HFFc6 (cell line): ENCODE measurements at regions not wholly inside any gene's neighbourhood (a gene's known extent, or its start where the extent isn't known, plus 50 kb on each side); places are given as distances from the start of the nearest gene placed in this dataset.
"Not testable (repeated sequence)": the region's sequence is repeated elsewhere in the genome, so short reads cannot be mapped to it uniquely, and the experiment has no call there.

Experiments
- DNase-seq: peaks from one replicate; pipeline ENCODE4 v3.0.0-alpha.2; 2018
- H3K27ac Mint-ChIP-seq: 2 replicates; pipeline ENCODE4 v1.8.0; 2020; ENCODE audit warnings: mild to moderate bottlenecking, mixed read lengths
- H3K27me3 Mint-ChIP-seq: 2 replicates; pipeline ENCODE4 v1.8.0; 2021; ENCODE audit warnings: mild to moderate bottlenecking, moderate library complexity, mixed read lengths; ENCODE audit not compliant: insufficient read depth
- H3K36me3 Mint-ChIP-seq: 2 replicates; pipeline ENCODE4 v1.8.0; 2021; ENCODE audit warnings: low read depth, mixed read lengths
- H3K4me1 Mint-ChIP-seq: 2 replicates; pipeline ENCODE4 v1.8.0; 2020; ENCODE audit warnings: low read depth, mixed read lengths
- H3K4me3 Mint-ChIP-seq: 2 replicates; pipeline ENCODE4 v1.8.0; 2020; ENCODE audit warnings: mild to moderate bottlenecking, moderate library complexity, mixed read lengths
- H3K9me3 Mint-ChIP-seq: 2 replicates; pipeline ENCODE4 v1.8.0; 2020; ENCODE audit warnings: mild to moderate bottlenecking, mixed read lengths
- CTCF ChIP-seq: fragments of 200-600 bp; sonication (generic); IDR thresholded peaks from 2 replicates; pipeline ENCODE4 v1.5.0; 2021; ENCODE audit warnings: antibody characterized with exemption, mild to moderate bottlenecking

- H3K27ac Mint-ChIP-seq = no peak overlapping the region
- peaks cover 6% of the 10 kb centered on the region for H3K9me3 Mint-ChIP-seq
- H3K27me3 Mint-ChIP-seq = no peaks in the 10 kb centered on the region
- H3K36me3 Mint-ChIP-seq = no peaks in the 10 kb centered on the region
- DNase-seq = no peak
- no peaks in the 10 kb centered on the region for H3K4me1 Mint-ChIP-seq
- TF ChIP-seq CTCF = no peak
- no peak overlapping the region for H3K4me3 Mint-ChIP-seq
Observed at GRCh38 chr2:195146761-195147541, 510.1 kb upstream of the SLC39A10 start.

GRCh38 chr2:195138435-195138834, 518.6 kb upstream of the SLC39A10 start:
- no peak for DNase-seq
- Mint-ChIP-seq H3K9me3 (peaks cover 6% of the 10 kb centered on the region; the same call in 1 of the 2 replicates), H3K4me3 (no peak overlapping the region), H3K27me3 (no peaks in the 10 kb centered on the region), H3K27ac (no peak overlapping the region), H3K36me3 (no peaks in the 10 kb centered on the region), H3K4me1 (no peaks in the 10 kb centered on the region)
- no peak for TF ChIP-seq CTCF

- not testable (repeated sequence) for H3K4me3 Mint-ChIP-seq, H3K27ac Mint-ChIP-seq, H3K36me3 Mint-ChIP-seq, H3K27me3 Mint-ChIP-seq, DNase-seq, H3K4me1 Mint-ChIP-seq
- H3K9me3 Mint-ChIP-seq = peaks cover 15% of the 10 kb centered on the region
Observed at GRCh38 chr2:195125889-195126288, 531.1 kb upstream of the SLC39A10 start.

GRCh38 chr2:195124391-195125079, 532.5 kb upstream of the SLC39A10 start:
- H3K4me3 Mint-ChIP-seq = no peak overlapping the region
- TF ChIP-seq CTCF = no peak
- no peaks in the 10 kb centered on the region; the same call in 1 of the 2 replicates for H3K36me3 Mint-ChIP-seq
- H3K4me1 Mint-ChIP-seq = no peaks in the 10 kb centered on the region
- DNase-seq = no peak
- no peak overlapping the region for H3K27ac Mint-ChIP-seq
- H3K27me3 Mint-ChIP-seq = no peaks in the 10 kb centered on the region
- peaks cover 15% of the 10 kb centered on the region for H3K9me3 Mint-ChIP-seq

GRCh38 chr2:195122653-195123052, 534.4 kb upstream of the SLC39A10 start:
- H3K27ac Mint-ChIP-seq = no peak overlapping the region
- H3K4me1 Mint-ChIP-seq = no peaks in the 10 kb centered on the region
- no peak for DNase-seq
- H3K4me3 Mint-ChIP-seq = no peak overlapping the region
- H3K27me3 Mint-ChIP-seq = no peaks in the 10 kb centered on the region
- H3K9me3 Mint-ChIP-seq = peaks cover 15% of the 10 kb centered on the region
- no peak for TF ChIP-seq CTCF
- no peaks in the 10 kb centered on the region; the same call in 1 of the 2 replicates for H3K36me3 Mint-ChIP-seq

- H3K4me3 Mint-ChIP-seq = no peak overlapping the region
- no peaks in the 10 kb centered on the region for H3K27me3 Mint-ChIP-seq
- peaks cover 15% of the 10 kb centered on the region for H3K9me3 Mint-ChIP-seq
- TF ChIP-seq CTCF = no peak
- H3K27ac Mint-ChIP-seq = no peak overlapping the region
- DNase-seq = no peak
- H3K36me3 Mint-ChIP-seq = no peaks in the 10 kb centered on the region; the same call in 1 of the 2 replicates
- no peaks in the 10 kb centered on the region for H3K4me1 Mint-ChIP-seq
Observed at GRCh38 chr2:195121341-195121740, 535.7 kb upstream of the SLC39A10 start.
